ENCODE measurements at regions not wholly inside any gene's neighbourhood (a gene's known extent, or its start where the extent isn't known, plus 50 kb on each side); places are given as distances from the start of the nearest gene placed in this dataset.
A peak's percentile ranks its signal among the peaks of the same experiment; 100 is the strongest.

DNA sequence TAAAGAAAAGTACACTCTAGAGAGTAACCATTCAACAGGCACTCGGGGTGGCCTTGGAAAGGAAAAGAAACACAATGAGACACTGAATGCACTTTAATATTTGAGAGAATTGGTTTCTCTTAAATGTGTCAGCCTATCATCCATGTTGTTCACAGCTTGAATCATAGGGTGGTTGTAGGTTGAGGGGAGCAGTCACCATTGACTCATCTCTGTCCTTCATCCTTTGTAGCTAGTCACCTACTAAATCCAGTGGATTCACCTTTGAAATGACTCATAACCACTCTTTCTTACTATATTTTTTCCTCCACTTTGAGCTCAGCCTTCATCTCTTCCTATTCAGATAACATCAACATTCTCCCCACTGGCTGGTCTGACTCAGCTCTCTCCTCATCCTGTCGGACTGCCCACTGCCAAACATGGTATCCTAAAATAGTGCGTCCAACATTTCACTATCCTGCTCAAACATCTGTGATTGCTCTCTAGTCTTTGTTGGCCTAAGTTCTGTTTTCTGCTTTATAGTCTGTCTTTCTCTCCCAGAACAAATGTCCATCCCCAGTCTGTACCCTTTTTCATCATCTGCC lies 182.7 kb upstream of the GADL1 start:
- CTCF ChIA-PET = interaction anchor here (0.7 kb wide), 1 partner anchor 28 kb away, joined by 3 read pairs; no protein-coding TSS in a partner anchor
- no peaks in the 10 kb centered on the region for H3K27me3 Mint-ChIP-seq
- H3K4me3 Mint-ChIP-seq = no peak overlapping the region
- H3K27ac Mint-ChIP-seq = peak overlapping the region; percentile 66
- peaks cover 3% of the 10 kb centered on the region for H3K36me3 Mint-ChIP-seq (ENCODE audit: low read depth)
- peaks cover 7% of the 10 kb centered on the region for H3K9me3 Mint-ChIP-seq
- POLR2A ChIA-PET = interaction anchor here (1.0 to 1.7 kb wide), 3 partner anchors 28 to 456 kb away, joined by 3 to 5 read pairs (median 4); partner anchors contain the start of gene STT3B
- H3K4me1 Mint-ChIP-seq = peaks cover 24% of the 10 kb centered on the region
- DNase-seq = peak; percentile 55

- Mint-ChIP-seq H3K4me3 (no peak overlapping the region), H3K27me3 (no peaks in the 10 kb centered on the region), H3K27ac (no peak overlapping the region), H3K9me3 (peaks cover 2% of the 10 kb centered on the region), H3K4me1 (peaks cover 24% of the 10 kb centered on the region), H3K36me3 (ENCODE audit: low read depth) (no peaks in the 10 kb centered on the region)
- DNase-seq = no peak
- POLR2A ChIA-PET = interaction anchor here (0.5 to 1.7 kb wide), 3 partner anchors 27 to 686 kb away, joined by 3 to 5 read pairs (median 4); no protein-coding TSS in a partner anchor
- CTCF ChIA-PET = no interaction called here
These were observed 183.4 kb upstream of the GADL1 start for GRCh38 chr3:31077826-31078225.

GRCh38 chr3:31079689-31080088 lies 185.2 kb upstream of the GADL1 start:
- no peak for DNase-seq
- Mint-ChIP-seq H3K4me1 (peaks cover 24% of the 10 kb centered on the region), H3K27me3 (no peaks in the 10 kb centered on the region), H3K4me3 (no peak overlapping the region), H3K9me3 (no peaks in the 10 kb centered on the region), H3K36me3 (ENCODE audit: low read depth) (no peaks in the 10 kb centered on the region), H3K27ac (no peak overlapping the region)
- ChIA-PET CTCF (interaction anchor here (1.1 kb wide), 1 partner anchor 13 kb away, joined by 3 read pairs; no protein-coding TSS in a partner anchor), POLR2A (no interaction called here)

DNA sequence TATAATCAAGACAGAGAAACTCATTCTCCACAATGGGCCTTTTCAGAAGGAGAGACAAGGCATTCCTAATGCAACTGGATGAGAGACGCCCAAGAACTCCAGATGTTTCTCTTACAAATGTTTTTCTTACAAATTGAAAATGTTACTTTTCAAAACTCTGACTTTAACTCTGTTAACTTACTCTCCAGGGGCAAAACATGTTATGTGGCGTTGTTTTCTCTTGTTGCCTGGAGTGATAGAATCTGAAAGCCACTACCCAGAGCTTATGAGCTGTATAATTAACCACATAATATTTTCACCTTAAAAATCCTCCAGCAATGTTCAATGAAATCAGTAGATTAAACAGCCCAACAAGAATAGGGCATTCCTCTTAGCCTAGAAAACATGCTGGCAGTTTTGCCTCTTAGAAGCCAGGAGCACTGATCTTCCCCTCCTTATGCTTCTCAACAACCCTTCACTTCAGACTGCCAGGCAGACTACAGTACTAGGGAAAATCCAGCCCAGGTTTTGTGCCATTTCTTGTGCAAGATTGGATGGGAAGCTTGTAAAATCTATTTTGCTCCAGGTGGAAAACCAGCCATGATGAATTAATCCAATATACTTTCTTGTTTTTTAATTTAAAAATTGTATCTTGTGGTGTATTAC lies 186.7 kb upstream of the GADL1 start:
- POLR2A ChIA-PET = no interaction called here
- H3K9me3 Mint-ChIP-seq = no peaks in the 10 kb centered on the region
- no peaks in the 10 kb centered on the region for H3K27me3 Mint-ChIP-seq
- CTCF ChIA-PET = no interaction called here
- no peak overlapping the region for H3K4me3 Mint-ChIP-seq
- DNase-seq = no peak
- H3K4me1 Mint-ChIP-seq = peaks cover 16% of the 10 kb centered on the region
- no peaks in the 10 kb centered on the region for H3K36me3 Mint-ChIP-seq (ENCODE audit: low read depth)
- H3K27ac Mint-ChIP-seq = no peak overlapping the region

GRCh38 chr3:31086148-31086547 lies 191.7 kb upstream of the GADL1 start:
- Mint-ChIP-seq H3K9me3 (no peaks in the 10 kb centered on the region), H3K27me3 (no peaks in the 10 kb centered on the region), H3K4me1 (no peaks in the 10 kb centered on the region), H3K36me3 (ENCODE audit: low read depth) (no peaks in the 10 kb centered on the region), H3K27ac (no peak overlapping the region), H3K4me3 (no peak overlapping the region)
- no peak for DNase-seq
- CTCF ChIA-PET = no interaction called here
- POLR2A ChIA-PET = interaction anchor here (0.7 kb wide), 1 partner anchor 10 kb away, joined by 4 read pairs; no protein-coding TSS in a partner anchor

- Mint-ChIP-seq H3K4me3 (no peak overlapping the region), H3K27ac (no peak overlapping the region), H3K27me3 (no peaks in the 10 kb centered on the region), H3K9me3 (no peaks in the 10 kb centered on the region), H3K4me1 (no peaks in the 10 kb centered on the region), H3K36me3 (ENCODE audit: low read depth) (no peaks in the 10 kb centered on the region)
- ChIA-PET POLR2A (interaction anchor here (0.7 kb wide), 1 partner anchor 9 kb away, joined by 4 read pairs; no protein-coding TSS in a partner anchor), CTCF (no interaction called here)
- DNase-seq = no peak
These were observed 192.2 kb upstream of the GADL1 start for GRCh38 chr3:31086698-31087097.

DNA sequence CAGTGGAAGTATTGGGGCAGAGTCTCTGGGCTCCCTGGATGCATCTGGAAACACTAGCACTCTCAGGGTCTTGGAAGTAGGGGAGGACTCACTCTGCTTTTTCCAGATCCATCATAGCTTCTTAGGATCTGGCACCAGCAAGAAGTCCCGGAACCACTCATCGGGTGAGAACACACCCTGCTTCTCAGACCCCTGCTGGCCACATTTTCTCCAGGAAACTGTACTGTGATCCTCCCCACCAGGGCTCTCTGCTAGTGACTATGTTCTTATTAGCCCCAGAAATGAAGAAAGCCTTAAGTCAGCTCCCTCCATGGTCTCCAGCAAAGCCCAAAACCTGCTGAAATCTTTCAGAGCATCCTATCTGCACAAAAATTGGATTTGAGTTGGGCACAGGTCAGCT lies 197.3 kb upstream of the GADL1 start:
- H3K27me3 Mint-ChIP-seq = peaks cover 1% of the 10 kb centered on the region
- CTCF ChIA-PET = interaction anchor here (1.0 kb wide), 1 partner anchor 12 kb away, joined by 3 read pairs; no protein-coding TSS in a partner anchor
- no peak for DNase-seq
- POLR2A ChIA-PET = no interaction called here
- H3K9me3 Mint-ChIP-seq = no peaks in the 10 kb centered on the region
- no peaks in the 10 kb centered on the region for H3K36me3 Mint-ChIP-seq (ENCODE audit: low read depth)
- H3K27ac Mint-ChIP-seq = no peak overlapping the region
- H3K4me1 Mint-ChIP-seq = peaks cover 9% of the 10 kb centered on the region
- H3K4me3 Mint-ChIP-seq = no peak overlapping the region

DNA sequence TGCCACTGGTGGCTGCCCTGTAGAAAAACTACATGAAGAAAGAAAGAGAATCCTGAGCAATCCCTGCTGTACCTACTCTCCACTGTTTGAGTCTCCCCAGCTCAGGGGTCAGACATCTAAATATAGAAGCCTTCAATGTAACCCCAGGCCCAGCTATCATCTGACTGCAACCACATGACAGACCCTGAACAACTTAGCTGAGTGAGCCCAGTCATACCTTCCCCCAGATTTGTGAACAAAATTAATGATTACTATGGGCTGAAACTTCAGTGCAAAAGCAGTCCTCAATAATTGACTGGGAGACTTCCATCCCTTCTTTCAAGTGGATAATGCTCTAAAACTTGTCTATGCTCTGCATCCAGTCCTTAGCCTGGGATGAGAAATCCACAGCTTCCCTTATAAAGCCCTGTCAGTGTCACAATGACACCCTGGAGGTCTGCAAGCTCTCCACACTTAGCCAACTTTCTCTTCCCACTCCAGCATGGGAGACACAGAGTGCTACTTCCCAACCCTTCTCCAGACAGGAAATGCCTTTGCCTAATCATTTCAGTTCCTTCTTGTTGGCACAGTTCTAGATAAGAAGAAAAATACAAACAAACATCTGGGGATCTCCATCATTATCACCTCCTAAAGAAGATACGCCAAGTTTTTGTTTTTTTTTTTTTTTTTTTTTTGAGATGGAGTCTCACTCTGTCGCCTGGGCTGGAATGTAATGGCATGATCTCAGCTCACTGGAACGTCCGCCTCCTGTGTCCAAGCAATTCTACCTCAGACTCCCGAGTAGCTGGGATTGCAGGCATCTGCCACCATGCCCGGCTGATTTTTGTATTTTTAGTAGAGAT lies 198.5 kb upstream of the GADL1 start:
- Mint-ChIP-seq H3K4me3 (no peak overlapping the region), H3K27ac (no peak overlapping the region), H3K4me1 (peaks cover 16% of the 10 kb centered on the region), H3K36me3 (ENCODE audit: low read depth) (no peaks in the 10 kb centered on the region), H3K27me3 (peaks cover 1% of the 10 kb centered on the region), H3K9me3 (no peaks in the 10 kb centered on the region)
- no peak for DNase-seq
- CTCF ChIA-PET = interaction anchor here (1.0 kb wide), 1 partner anchor 13 kb away, joined by 3 read pairs; no protein-coding TSS in a partner anchor
- POLR2A ChIA-PET = no interaction called here

- Mint-ChIP-seq H3K9me3 (no peaks in the 10 kb centered on the region), H3K4me1 (peaks cover 16% of the 10 kb centered on the region), H3K36me3 (ENCODE audit: low read depth) (no peaks in the 10 kb centered on the region), H3K27ac (no peak overlapping the region), H3K4me3 (no peak overlapping the region), H3K27me3 (peaks cover 1% of the 10 kb centered on the region)
- ChIA-PET CTCF (no interaction called here), POLR2A (no interaction called here)
- no peak for DNase-seq
These were observed 199.1 kb upstream of the GADL1 start for GRCh38 chr3:31093606-31094005.

DNA sequence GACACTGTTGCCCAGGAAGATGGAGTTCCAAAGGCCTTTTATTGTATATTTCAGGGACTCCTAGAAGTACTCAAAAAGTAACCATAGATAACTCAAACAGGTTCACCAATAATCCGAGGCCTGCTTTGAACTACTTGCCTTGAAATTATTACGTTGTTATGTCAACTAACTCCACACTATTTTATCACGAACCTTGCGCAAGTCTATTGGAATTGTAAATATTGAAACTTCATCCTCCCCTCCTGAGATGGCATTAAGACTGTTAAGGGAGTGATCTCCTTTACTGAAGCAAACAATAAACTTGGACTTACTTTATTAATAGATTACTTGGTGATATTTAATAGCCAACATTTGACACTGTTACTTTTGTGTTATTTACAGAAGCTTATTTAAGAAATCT lies 199.6 kb upstream of the GADL1 start:
- H3K4me3 Mint-ChIP-seq = no peak overlapping the region
- POLR2A ChIA-PET = interaction anchor here (0.6 kb wide), 1 partner anchor 12 kb away, joined by 3 read pairs; no protein-coding TSS in a partner anchor

DNA sequence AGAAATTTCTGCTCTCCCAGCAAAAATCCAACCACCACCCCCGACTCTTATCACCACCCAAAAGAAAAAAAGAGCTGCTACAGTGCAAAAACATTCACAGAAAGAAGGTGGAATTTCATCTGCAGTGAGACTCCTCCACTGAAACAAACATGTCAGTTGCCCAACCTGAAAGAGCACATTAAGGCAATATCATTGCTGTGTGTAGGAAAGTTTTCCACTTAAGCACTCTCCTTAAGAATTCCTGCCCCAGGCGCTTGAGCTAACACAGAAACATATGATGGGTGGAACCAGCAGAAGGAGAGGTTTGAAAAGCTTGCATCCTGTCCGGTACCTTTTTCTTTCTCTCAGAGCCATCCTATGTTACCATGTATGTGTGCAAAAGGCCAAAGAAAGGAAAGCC lies 200.8 kb upstream of the GADL1 start:
- Mint-ChIP-seq H3K36me3 (ENCODE audit: low read depth) (no peaks in the 10 kb centered on the region), H3K4me3 (no peak overlapping the region), H3K4me1 (peaks cover 16% of the 10 kb centered on the region), H3K27me3 (peaks cover 1% of the 10 kb centered on the region), H3K9me3 (no peaks in the 10 kb centered on the region), H3K27ac (no peak overlapping the region)
- DNase-seq = no peak
- CTCF ChIA-PET = no interaction called here
- POLR2A ChIA-PET = interaction anchor here (1.2 to 1.8 kb wide), 2 partner anchors 9 to 10 kb away, joined by 3 to 4 read pairs; no protein-coding TSS in a partner anchor

More for the DNA sequence above, 199.6 kb upstream of the GADL1 start:
- no peak for DNase-seq
- H3K27me3 Mint-ChIP-seq = peaks cover 1% of the 10 kb centered on the region
- H3K9me3 Mint-ChIP-seq = no peaks in the 10 kb centered on the region
- no peak overlapping the region for H3K27ac Mint-ChIP-seq
- no peaks in the 10 kb centered on the region for H3K36me3 Mint-ChIP-seq (ENCODE audit: low read depth)
- CTCF ChIA-PET = no interaction called here
- peaks cover 16% of the 10 kb centered on the region for H3K4me1 Mint-ChIP-seq

DNA sequence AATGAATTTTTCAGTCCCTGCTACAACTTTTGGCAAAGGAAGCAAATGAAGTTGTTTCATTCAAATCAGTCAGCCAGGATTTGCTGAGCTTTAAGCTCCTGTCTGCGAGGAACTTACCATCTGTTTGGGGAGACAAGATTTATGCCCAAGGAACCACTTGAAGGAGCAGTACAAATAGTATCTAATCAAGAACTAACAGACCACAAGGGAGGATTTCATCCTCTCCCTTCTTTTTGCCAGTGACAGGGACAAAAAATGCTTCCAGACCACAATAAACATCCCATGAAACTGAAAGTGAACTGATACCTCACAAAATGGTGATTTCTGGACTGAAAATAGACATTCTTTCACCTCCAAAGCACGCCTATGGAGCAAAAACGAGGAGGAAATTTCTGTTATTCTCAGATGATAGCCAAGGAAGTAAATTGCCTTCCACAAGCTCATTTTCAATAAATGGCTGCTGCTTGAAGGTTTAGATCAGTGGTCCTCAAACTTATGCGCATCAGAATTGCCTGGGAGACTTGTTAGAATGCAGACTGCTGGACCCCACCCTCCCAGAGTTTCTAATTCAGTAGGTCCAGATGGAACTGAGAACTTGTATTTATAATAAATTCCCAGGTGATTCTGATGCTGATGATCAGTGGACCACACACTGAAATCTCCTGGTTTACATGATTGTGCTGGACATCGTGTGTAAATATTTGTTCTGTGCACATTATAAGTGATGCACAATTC lies 202.4 kb upstream of the GADL1 start:
- H3K27me3 Mint-ChIP-seq = peaks cover 1% of the 10 kb centered on the region
- peaks cover 4% of the 10 kb centered on the region for H3K9me3 Mint-ChIP-seq
- peaks cover 5% of the 10 kb centered on the region for H3K36me3 Mint-ChIP-seq (ENCODE audit: low read depth)
- DNase-seq = no peak
- peaks cover 18% of the 10 kb centered on the region for H3K4me1 Mint-ChIP-seq
- ChIA-PET POLR2A (interaction anchor here (1.1 to 1.8 kb wide), 2 partner anchors 10 to 11 kb away, joined by 3 to 4 read pairs; no protein-coding TSS in a partner anchor), CTCF (no interaction called here)
- H3K4me3 Mint-ChIP-seq = no peak overlapping the region
- no peak overlapping the region for H3K27ac Mint-ChIP-seq

Measured in activated CD4-positive, alpha-beta memory T cell treated with anti-CD3 and anti-CD28 coated beads, Interleukin-2, amount 10 ng/mL, durations not matched to agents 7 days and 5 days (primary cell).